Activated T-cell treated with anti-CD3 and anti-CD28 coated beads for 48 hours (primary cell): ENCODE measurements at regions not wholly inside any gene's neighbourhood (a gene's known extent, or its start where the extent isn't known, plus 50 kb on each side); places are given as distances from the start of the nearest gene placed in this dataset.

Experiments used
- DNase-seq: peaks from one replicate; pipeline ENCODE4 v3.0.0-alpha.2; 2020; ENCODE audit warnings: low read depth

DNA sequence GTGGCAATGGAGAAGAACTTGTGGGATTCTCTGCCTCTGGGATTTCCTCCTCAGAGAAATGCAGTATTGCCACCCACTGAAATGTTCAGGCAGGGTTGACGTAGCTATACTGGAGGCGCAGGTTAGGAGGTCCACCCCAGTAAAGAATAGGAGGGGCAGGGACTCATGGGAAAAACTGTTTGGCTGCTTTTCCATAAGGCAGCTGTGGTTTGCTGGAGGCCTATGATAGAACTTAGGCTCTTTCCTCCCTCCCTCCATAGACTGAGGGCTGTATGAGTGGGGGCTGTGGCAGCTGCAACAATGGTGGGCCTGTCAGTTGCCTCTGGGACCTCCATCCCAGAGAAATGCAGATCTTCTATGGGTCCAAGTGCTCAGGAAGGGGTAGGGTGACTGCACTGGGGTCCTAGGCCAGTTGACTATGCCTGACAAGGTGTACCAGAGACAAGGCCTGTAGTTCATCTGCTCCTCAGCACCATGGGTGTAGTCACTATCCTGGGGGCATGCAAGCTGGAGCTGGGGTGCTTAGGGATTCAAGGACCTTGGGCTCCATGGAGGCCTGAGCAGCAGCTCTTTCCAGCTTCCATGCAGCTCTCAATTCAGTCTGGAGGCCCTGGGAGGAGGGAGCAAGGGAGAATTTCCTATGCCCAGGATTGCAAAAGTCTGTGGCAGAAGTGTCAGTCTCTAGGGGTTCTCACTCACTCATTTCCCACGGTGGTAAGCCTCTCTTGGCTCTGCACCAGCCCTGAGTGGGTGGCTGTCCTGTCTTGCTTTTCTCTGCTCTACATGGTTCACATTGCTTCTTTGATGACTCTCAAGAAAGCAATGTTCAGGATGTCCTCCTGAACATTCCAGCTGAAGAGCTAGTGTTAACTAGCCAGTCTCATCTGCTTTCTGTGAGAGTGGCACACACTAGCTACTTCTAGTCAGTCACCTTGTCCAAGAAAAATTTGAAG, 353.0 kb downstream of the IDS start:
- no peak for DNase-seq

DNA sequence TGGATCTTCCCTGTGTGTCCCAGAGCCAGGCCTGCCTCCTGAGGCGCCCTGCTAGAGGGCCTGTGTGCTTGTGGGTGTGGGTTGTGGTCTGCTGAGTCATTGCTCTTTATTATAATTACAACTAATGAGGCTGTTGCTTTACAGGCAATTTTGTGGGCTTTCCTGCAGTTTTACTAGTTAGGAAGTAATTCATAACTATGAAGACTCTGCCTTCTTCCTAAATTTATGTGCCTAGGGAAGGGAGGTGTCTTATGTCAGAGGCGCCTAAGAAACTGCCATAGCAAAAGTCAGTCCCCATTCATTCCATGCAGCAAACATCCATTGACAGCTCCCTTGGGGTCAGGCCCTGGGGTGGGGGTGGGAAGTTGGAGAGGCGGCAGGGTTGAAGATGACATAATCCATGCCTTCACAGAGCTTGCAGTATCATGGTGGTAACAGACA, 359.2 kb downstream of the IDS start:
- DNase-seq = no peak

DNA sequence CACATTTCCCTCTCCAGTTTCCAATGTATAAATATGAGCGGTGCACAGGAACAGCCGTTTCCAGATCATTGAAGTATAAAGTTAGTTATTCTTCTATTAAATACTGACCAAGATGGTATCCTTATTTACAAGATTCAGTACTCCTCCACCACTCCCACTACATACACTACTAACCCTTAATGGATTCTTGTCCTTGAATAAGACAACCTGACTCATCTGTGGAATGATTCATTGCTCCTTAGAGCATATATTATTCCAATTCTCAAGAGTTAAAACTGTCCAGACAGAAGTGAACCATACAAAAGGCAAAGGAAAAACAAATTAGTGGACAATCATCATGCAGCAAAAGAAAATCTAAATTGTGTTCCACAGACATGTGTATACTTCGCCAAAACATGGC, 373.3 kb downstream of the IDS start:
- DNase-seq = no peak

DNA sequence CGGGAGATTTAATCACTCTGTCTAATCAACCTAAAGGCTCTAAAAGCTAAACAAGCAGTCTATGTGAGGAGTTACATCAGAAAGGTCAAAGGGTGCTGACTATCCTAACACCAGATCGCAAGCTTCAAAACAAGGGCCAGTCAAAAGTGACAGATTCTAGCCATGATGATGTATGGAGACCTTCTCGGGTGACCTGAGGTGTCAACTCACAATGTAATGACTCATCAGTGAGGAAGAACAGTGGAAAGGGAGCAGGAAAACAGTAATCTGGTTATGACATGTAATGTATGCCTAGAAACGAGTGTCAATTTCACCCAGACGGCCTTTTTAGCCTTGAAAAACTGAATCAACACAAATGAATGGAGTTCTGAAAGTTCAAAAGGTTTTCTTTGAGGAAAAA, 375.3 kb downstream of the IDS start:
- DNase-seq = no peak

DNA sequence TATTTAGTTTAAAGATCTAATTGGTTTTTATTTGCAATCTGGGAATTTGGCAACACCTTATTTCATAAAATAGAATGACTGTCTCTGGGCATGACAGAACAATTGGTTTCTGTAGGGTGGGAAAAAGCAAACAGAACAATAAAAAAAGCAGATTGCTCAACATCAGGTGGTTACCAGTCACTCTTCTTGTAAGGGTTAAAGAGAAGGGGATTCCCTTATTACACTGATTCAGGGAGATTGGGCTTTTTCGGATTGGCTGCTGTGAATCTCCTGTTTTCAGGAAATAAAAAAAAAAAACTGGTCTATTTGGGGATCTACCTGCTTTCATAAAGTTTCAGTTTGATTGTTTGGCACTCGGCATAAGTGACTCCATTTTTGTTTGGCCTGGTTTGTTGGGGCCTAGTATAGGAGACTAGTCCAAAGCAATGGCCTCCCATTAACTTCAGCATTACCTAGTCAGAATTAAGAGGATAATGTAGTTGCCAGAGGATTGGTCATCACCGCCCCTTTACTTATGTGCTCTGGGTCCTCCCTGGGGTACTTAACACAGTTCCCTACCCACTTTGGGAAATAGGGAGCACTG, 380.5 kb downstream of the IDS start:
- no peak for DNase-seq

DNA sequence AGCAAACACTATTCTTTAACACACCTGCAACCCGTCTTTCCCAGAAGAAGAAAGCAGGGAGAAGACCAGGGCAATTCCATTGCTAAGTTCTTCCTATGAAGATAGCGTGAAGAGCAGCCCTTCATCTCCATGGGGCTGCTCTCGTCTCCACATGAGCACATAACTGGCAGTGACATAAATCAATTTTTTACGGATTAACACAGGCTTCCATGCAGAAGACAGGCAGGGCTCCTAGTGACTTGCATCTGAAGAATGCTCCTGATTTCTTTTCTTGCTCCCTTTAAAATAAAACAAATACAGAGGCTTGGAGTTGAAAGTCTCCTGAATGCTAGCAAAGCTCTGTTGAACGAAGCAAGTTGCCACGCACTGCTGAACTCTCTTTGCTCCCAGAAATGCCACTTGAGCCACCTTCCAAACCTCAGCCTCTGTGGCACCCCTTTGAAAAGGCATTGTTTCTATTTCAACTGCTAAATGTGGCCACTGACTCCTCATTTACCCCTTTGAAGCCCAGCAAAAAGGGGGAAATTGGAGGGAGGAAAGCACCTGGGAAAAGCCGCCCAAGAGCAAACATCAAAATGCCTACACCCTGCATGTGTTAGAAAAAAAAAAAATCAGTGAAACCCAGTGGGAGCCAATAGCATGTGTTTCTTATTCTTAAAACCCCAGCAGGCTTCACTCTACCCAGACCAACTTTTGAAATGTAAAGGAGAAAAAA, 383.7 kb downstream of the IDS start:
- no peak for DNase-seq

DNA sequence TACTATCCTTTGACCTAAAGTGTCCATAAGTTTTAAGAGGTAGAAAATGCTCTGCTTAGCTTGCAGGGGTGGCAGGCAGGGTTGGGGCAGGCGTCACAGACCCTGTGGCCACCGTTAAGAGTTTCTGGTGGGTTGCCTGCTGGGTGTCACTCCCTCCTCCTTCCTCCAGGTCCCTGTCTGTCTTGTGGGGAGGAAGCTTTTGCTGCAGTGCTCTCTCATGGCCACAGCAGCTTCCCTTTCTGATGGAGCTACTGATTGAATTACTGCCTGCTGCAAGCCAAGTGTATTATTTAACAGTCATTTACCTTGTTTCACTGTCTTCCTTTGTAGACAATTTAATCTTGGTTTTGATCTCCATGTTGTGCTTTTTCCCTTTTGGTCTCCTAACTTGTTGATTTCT, 384.6 kb downstream of the IDS start:
- DNase-seq = no peak

DNA sequence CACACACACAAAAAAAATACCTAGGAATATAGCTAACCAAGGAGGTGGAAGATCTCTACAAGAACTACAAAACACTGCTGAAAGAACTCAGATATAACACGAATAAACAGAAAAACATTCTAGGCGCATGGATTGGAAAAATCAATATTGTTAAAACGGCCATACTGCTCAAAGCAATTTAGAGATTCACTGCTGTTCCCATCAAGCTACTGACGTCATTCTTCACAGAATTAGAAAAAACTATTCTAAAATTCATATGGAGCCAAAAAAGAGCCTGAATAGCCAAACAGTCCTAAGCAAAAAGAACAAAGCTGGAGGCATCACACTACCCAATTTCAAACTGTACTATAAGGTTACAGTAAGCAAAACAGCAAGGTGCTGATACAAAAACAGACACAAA, 390.2 kb downstream of the IDS start:
- no peak for DNase-seq

DNA sequence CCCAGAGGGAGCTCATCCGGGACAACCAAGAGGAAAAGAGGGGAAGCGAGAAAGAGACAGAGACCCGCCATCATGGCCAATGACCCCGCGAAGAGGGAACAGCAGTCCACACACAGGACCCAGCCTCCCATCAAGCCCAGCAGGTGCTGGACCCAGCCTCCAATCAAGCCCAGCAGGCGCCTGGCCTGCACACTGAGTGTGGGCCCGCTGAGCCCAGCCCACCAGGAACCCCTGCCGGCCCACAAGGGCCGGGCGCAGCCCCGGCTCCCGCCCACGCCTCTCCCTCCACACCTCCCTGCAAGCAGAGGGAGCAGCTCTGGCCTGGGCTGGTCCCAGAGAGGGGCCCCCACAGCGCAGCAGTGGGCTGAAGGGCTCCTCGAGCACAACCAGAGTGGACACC, 391.1 kb downstream of the IDS start:
- DNase-seq = no peak

DNA sequence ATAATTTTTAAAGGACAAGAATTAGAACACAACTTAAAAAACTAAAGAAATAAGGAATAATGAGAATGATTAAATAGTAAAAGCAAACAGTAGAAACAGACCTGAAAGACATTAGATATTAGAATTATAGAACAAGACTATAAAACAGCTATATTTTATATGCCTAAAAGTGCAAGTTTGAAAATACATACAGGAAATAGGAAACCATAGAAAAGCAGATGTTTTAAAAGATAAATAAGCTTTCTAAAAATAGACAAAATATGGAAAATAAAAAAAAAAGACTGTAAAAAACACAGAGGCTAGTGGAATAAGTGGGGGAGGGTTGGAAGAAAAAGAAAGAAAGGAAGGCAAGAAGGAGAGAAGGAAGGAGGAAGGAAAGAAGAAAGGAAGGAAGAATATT, 407.3 kb downstream of the IDS start:
- no peak for DNase-seq

DNA sequence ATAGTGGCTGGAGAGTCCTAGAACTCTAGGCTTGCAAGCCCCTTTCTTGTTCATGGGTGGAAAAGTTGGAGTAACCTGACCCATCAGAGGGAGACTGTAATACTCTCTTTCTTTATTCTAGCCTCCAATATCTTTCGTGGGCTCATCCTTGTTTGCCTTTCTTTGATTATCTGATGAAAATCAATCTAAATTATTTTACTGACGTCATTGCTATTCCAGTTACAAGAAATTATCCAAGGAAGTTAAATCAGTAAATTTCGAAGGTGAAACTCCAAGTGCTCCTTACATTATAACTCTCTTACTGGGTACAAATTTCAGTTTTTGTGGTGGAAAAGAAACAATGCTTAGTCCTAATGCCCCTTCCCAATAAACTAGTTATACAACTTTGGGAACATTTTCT, 412.9 kb downstream of the IDS start:
- no peak for DNase-seq

DNA sequence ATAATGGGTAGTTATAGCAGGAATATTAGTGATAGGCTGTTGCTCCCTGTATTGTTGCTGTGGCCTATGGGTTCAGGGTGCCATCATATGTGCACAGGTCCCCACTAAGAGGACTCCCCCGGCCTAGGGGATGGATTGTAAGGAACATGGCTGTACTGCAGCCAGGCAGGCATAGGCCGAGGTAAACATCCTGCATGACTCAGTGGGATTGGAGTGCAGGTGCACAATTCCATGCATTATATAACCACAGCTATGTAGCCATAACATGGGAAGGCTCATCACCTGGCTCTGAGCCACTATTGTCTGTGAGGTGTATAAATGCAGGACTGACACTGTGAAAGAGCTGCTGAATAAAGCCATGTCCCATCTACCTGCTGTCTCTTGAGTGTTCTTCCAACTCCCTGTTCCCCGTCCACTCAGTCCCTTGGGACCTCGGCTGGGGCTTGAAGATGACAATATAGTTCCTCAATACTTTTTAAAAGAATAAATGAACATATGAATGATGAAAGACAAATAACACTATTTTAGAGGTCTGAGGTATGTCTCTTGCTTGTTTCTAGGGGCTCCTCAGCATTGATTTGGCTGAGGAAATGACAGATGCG, 425.2 kb downstream of the IDS start:
- DNase-seq = no peak

DNA sequence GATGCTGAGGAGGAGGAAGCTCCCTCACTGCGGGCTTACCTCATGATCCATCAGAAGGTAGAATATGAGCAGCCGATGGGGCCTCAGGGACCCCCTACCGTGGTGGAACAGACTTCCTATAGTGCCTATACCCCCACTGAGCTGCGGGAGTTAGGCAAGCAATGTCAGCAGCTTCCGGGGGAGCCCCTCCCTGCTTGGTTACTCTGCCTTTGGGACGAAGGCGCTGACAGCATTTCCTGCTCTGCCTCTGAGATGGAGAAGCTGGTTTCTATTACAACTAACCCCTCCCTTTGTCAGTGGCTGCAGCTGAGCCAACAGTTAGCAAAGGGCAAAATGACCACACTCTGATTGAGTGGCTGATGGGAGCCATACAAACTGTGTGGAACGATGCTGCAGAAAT, 430.7 kb downstream of the IDS start:
- DNase-seq = peak; percentile 0

DNA sequence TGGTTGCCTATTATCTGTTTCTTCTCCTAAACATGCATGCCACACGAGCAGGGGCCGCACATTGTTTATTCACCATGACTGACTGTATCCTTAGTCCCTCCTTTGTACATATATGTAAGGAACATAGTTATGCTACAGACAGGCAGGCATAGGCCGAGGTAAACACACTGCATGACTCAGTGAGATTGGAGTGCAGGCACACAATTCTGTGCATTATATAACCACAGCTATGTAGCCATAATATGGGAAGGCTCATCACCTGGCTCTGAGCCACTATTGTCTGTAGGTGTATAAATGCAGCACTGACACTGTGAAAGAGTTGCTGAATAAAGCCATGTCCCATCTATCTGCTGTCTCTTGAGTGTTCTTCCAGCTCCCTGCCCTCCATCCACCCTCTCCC, 431.6 kb downstream of the IDS start:
- DNase-seq = no peak

DNA sequence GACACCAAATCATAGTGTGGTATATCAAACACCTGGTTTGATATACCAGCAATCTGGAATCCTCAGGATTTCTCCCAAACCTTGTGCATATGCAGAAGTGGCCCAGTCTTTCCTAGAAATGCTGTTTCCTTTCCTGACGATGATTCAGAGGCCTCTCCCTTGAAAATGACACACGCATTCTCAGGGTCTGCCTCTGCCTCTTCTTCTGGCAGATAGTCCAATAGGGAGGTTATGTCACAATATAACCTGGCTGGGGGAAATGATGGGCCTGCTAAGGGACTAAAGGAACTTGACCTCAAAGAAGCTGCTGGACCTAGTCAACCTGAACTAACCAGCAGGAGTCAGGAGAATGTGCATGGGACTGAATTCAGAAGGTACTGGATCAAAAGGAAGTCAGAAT, 435.2 kb downstream of the IDS start:
- DNase-seq = no peak

DNA sequence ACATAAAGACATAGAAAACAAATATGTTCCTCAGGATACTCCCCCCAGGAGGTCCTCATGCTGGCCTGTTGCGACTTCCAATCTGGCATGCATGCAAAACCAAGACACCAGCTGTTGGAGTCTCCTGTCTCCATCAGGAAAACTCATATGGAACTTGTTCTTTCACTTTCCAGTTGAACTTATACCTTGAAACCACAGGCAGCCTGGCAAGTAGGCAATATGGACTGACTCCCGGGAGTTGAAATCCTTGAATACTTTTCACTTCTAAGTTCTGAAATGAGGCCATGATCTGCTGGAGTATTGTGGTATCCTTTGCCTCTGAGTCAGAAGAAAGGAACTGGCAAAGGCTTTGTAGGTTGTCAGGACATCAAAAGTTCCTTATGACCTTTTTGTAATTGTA, 444.2 kb downstream of the IDS start:
- DNase-seq = no peak
